ENCODE measurements at regions not wholly inside any gene's neighbourhood (a gene's known extent, or its start where the extent isn't known, plus 50 kb on each side); places are given as distances from the start of the nearest gene placed in this dataset.

- Mint-ChIP-seq H3K4me1 (peaks cover 6% of the 10 kb centered on the region), H3K27ac (no peak overlapping the region), H3K27me3 (ENCODE audit: low read depth) (peaks cover 16% of the 10 kb centered on the region), H3K9me3 (peaks cover 5% of the 10 kb centered on the region), H3K36me3 (ENCODE audit: low read depth) (no peaks in the 10 kb centered on the region), H3K4me3 (no peak overlapping the region)
- TF ChIP-seq CTCF (IDR thresholded peaks at IDR 0.05; ENCODE audit: unreplicated experiment in 3 of 3), result no peak
Measured at GRCh38 chr1:5724847-5725246, 267.4 kb downstream of the NPHP4 start.

- peaks cover 5% of the 10 kb centered on the region for H3K9me3 Mint-ChIP-seq
- no peak for TF ChIP-seq CTCF (IDR thresholded peaks at IDR 0.05; ENCODE audit: unreplicated experiment in 3 of 3)
Measured at GRCh38 chr1:5722635-5723164, 269.5 kb downstream of the NPHP4 start.

GRCh38 chr1:5721634-5722215 is 270.5 kb downstream of the NPHP4 start:
- peaks cover 5% of the 10 kb centered on the region for H3K9me3 Mint-ChIP-seq
- H3K27me3 Mint-ChIP-seq (ENCODE audit: low read depth), result peaks cover 32% of the 10 kb centered on the region
- H3K36me3 Mint-ChIP-seq (ENCODE audit: low read depth), result no peaks in the 10 kb centered on the region
- no peak for TF ChIP-seq CTCF (IDR thresholded peaks at IDR 0.05; ENCODE audit: unreplicated experiment in 3 of 3)
- H3K27ac Mint-ChIP-seq, result no peak overlapping the region
- peaks cover 5% of the 10 kb centered on the region for H3K4me1 Mint-ChIP-seq
- H3K4me3 Mint-ChIP-seq, result no peak overlapping the region

More at GRCh38 chr1:5722635-5723164, 269.5 kb downstream of the NPHP4 start:
- Mint-ChIP-seq H3K4me3 (no peak overlapping the region), H3K4me1 (peaks cover 6% of the 10 kb centered on the region), H3K27me3 (ENCODE audit: low read depth) (peaks cover 23% of the 10 kb centered on the region), H3K36me3 (ENCODE audit: low read depth) (no peaks in the 10 kb centered on the region), H3K27ac (no peak overlapping the region)

GRCh38 chr1:5720936-5721335 is 271.3 kb downstream of the NPHP4 start:
- no peak overlapping the region for H3K27ac Mint-ChIP-seq
- H3K4me1 Mint-ChIP-seq, result peaks cover 5% of the 10 kb centered on the region
- peaks cover 5% of the 10 kb centered on the region for H3K9me3 Mint-ChIP-seq
- H3K36me3 Mint-ChIP-seq (ENCODE audit: low read depth), result no peaks in the 10 kb centered on the region
- no peak for TF ChIP-seq CTCF (IDR thresholded peaks at IDR 0.05; ENCODE audit: unreplicated experiment in 3 of 3)
- H3K27me3 Mint-ChIP-seq (ENCODE audit: low read depth), result peaks cover 37% of the 10 kb centered on the region
- H3K4me3 Mint-ChIP-seq, result no peak overlapping the region

GRCh38 chr1:5720484-5720883 is 271.7 kb downstream of the NPHP4 start:
- Mint-ChIP-seq H3K27me3 (ENCODE audit: low read depth) (peaks cover 38% of the 10 kb centered on the region), H3K36me3 (ENCODE audit: low read depth) (no peaks in the 10 kb centered on the region), H3K9me3 (peaks cover 7% of the 10 kb centered on the region), H3K27ac (no peak overlapping the region), H3K4me1 (peaks cover 5% of the 10 kb centered on the region), H3K4me3 (no peak overlapping the region)
- TF ChIP-seq CTCF (IDR thresholded peaks at IDR 0.05; ENCODE audit: unreplicated experiment in 3 of 3), result no peak

- H3K27me3 Mint-ChIP-seq (ENCODE audit: low read depth), result peaks cover 42% of the 10 kb centered on the region
- peaks cover 5% of the 10 kb centered on the region for H3K4me1 Mint-ChIP-seq
- no peak overlapping the region for H3K27ac Mint-ChIP-seq
- H3K36me3 Mint-ChIP-seq (ENCODE audit: low read depth), result no peaks in the 10 kb centered on the region
- H3K4me3 Mint-ChIP-seq, result no peak overlapping the region
- TF ChIP-seq CTCF (IDR thresholded peaks at IDR 0.05; ENCODE audit: unreplicated experiment in 3 of 3), result no peak
- peaks cover 9% of the 10 kb centered on the region for H3K9me3 Mint-ChIP-seq
Measured at GRCh38 chr1:5720045-5720444, 272.2 kb downstream of the NPHP4 start.
